RWPE1 (cell line): ENCODE measurements at regions not wholly inside any gene's neighbourhood (a gene's known extent, or its start where the extent isn't known, plus 50 kb on each side); places are given as distances from the start of the nearest gene placed in this dataset.

Experiments used
- CTCF ChIA-PET: fragments of 350-600 bp; sonication (Branson Sonifier 250); formaldehyde crosslinking; extraction: SDS; loops from one replicate; lab custom pipeline; 2021; lab: Yijun Ruan, JAX
- POLR2A ChIA-PET: fragments of 400-600 bp; formaldehyde crosslinking; extraction: SDS; loops from one replicate; lab custom pipeline; 2020; ENCODE audit warnings: antibody characterized with exemption; ENCODE audit not compliant: low non-redundant PET; lab: Yijun Ruan, JAX
- DNase-seq: peaks from one replicate; pipeline ENCODE4 v3.0.0; 2012; ENCODE audit warnings: low spot score
- H3K27ac ChIP-seq: fragments of 450-650 bp; 2 replicates; pipeline ENCODE4 v1.5.1; 2017
- TF ChIP-seq, protein P1 (sequence below): fragments of 450-650 bp; conservative IDR thresholded peaks from 2 replicates; pipeline ENCODE4 v1.5.1; 2017; ENCODE audit warnings: low read depth, mild to moderate bottlenecking

DNA sequence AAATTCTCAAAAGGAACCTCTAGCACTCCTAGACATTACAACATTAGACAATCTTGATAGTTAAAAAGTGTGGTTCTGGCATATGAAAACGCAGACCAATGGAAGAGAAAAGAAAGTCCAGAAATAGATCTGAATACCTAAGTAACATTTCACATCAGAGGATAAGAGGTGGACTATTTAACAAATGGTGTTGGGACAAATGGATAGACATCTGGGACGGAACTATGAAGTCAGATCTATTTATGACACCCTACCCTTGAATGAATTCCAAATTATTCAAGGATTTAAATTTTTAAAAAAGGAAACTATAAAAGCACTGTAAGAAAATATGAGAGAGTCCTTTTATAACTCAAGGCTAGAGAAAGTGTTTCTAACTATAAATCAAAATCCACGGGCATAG lies 111.3 kb downstream of the SCN11A start:
- CTCF ChIA-PET, result no interaction called here

GRCh38 chr3:38925351-38925750 lies 109.3 kb upstream of the SCN10A start:
- ChIA-PET POLR2A (no interaction called here), CTCF (no interaction called here)
- TF ChIP-seq, protein P1, sequence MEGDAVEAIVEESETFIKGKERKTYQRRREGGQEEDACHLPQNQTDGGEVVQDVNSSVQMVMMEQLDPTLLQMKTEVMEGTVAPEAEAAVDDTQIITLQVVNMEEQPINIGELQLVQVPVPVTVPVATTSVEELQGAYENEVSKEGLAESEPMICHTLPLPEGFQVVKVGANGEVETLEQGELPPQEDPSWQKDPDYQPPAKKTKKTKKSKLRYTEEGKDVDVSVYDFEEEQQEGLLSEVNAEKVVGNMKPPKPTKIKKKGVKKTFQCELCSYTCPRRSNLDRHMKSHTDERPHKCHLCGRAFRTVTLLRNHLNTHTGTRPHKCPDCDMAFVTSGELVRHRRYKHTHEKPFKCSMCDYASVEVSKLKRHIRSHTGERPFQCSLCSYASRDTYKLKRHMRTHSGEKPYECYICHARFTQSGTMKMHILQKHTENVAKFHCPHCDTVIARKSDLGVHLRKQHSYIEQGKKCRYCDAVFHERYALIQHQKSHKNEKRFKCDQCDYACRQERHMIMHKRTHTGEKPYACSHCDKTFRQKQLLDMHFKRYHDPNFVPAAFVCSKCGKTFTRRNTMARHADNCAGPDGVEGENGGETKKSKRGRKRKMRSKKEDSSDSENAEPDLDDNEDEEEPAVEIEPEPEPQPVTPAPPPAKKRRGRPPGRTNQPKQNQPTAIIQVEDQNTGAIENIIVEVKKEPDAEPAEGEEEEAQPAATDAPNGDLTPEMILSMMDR, result no peak
- no peak for DNase-seq
- no peak overlapping the region for H3K27ac ChIP-seq

More for the DNA sequence above, 111.3 kb downstream of the SCN11A start:
- POLR2A ChIA-PET, result no interaction called here
- H3K27ac ChIP-seq, result no peak overlapping the region
- no peak for DNase-seq
- TF ChIP-seq, protein P1, result no peak

DNA sequence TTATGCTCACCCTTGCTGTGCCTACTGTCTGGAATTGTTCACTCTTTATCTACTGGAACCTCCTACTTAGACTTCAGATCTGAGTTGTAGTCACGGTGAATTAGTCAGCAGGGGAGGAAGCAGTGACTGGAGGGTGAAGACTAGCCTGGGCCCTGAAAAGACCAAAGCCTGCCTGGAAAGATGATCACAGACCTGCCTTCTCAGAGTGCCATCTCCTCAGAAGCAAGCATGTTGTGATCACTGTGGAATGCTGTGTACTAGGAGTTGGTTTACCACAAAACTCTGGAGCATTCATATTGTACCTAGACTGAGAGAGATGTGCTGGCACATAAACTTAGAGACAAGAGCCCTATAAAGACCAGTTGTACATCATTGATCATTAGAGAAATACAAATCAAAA lies 100.7 kb upstream of the SCN10A start:
- TF ChIP-seq, protein P1, result no peak
- ChIA-PET CTCF (no interaction called here), POLR2A (no interaction called here)
- no peak overlapping the region for H3K27ac ChIP-seq
- DNase-seq, result no peak

DNA sequence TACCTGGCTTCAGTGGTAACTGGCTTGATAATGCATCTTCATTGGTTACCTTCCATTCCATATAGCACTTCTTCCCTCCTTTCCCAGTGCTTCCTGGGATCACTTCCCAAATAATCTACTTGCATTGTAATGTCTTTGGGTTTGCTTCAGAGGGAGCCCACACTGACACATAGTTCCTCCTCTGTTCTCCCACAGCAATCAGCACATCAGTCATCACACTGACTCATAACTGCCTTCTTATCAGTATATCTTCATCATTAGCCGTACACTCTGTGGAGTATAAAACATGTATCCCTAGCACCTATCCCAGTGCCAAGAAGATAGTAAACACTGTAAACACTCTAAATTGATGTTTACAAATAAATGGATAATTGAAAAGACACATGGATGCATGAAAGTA lies 91.4 kb upstream of the SCN10A start:
- H3K27ac ChIP-seq, result no peak overlapping the region
- TF ChIP-seq, protein P1, result no peak
- POLR2A ChIA-PET, result no interaction called here
- no peak for DNase-seq
- CTCF ChIA-PET, result interaction anchor here (0.6 kb wide), 1 partner anchor 50 kb away, joined by 3 read pairs; no protein-coding TSS in a partner anchor

- POLR2A ChIA-PET, result no interaction called here
- TF ChIP-seq, protein P1, result no peak
- CTCF ChIA-PET, result no interaction called here
- DNase-seq, result no peak
- no peak overlapping the region for H3K27ac ChIP-seq
Observed at GRCh38 chr3:38890426-38890825, 74.4 kb upstream of the SCN10A start.

- H3K27ac ChIP-seq, result no peak overlapping the region
- TF ChIP-seq, protein P1, result no peak
- ChIA-PET POLR2A (no interaction called here), CTCF (no interaction called here)
- no peak for DNase-seq
Observed at GRCh38 chr3:38878646-38879045, 62.6 kb upstream of the SCN10A start.
